Activated T-cell treated with anti-CD3 and anti-CD28 coated beads for 48 hours (primary cell): ENCODE measurements at regions not wholly inside any gene's neighbourhood (a gene's known extent, or its start where the extent isn't known, plus 50 kb on each side); places are given as distances from the start of the nearest gene placed in this dataset.
"Not testable (repeated sequence)": the region's sequence is repeated elsewhere in the genome, so short reads cannot be mapped to it uniquely, and the experiment has no call there.

ENCODE experiments used
- DNase-seq: peaks from one replicate; pipeline ENCODE4 v3.0.0-alpha.2; 2020; ENCODE audit warnings: low read depth

GRCh38 chr2:208929894-208930427 is 493.9 kb upstream of the MAP2 start:
- DNase-seq = no peak

DNA sequence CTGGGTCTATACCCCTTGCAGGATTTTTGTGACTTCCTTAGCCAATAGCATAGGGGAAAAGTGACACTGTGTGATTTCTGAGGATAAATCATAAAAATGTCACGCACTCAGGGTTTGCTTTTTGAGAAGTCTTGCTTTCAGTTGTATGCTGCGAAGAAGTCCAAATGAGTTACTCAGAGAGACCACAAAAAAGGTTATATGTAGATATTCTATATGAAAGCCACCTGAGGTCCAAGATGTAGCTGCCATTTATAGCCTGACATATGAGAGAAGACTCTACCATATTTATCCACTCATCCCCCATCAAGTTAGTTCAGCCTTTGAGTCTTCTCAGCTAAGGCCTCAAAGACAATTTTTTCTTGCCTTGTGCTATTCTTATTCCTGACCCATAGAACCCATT is 488.3 kb upstream of the MAP2 start:
- DNase-seq = no peak

GRCh38 chr2:208937521-208937920 is 486.3 kb upstream of the MAP2 start:
- no peak for DNase-seq

GRCh38 chr2:208939852-208940251 is 484.0 kb upstream of the MAP2 start:
- no peak for DNase-seq

DNA sequence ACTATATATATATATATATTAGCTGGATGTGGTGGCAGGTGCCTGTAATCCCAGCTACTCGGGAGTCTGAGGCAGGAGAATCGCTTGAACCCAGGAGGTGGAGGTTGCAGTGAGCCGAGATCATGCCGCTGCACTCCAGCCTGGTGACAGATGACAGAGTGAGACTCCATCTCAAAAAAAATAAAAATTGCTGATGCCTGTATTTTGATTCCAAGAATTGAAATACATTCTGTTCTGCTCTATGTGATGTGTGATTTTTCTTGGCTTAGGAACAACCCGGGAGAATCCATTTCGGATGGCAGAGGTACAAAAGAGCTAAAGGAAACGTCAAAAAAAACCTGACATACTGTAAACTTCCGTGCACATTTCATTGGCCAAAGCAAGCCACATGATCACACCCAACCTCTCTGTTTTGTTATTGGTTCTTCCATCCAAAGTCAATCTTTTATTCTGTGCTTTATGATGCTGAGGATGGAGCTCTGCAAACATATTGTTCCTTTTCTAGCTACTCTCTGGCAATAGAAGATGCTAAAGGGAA is 478.1 kb upstream of the MAP2 start:
- DNase-seq = no peak

GRCh38 chr2:208948073-208948472 is 475.8 kb upstream of the MAP2 start:
- no peak for DNase-seq

DNA sequence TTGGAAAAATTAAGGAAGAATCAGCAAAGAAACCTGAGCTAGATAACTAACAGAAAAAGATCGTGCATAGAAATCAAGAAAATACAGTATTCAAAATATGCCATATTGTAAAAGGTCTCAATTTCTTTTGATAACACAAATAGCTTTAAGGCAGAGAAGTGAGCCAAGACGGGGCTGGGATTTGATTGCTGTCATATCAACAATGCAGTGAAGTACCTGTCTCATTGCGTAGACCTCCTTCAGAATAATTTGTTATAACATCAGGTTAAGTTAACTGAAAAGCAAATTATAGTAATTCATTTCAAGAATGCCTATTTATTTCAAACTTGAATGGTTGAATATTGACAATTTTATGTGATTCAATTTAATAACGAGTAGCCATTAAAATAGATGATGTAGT is 453.8 kb upstream of the MAP2 start:
- no peak for DNase-seq

DNA sequence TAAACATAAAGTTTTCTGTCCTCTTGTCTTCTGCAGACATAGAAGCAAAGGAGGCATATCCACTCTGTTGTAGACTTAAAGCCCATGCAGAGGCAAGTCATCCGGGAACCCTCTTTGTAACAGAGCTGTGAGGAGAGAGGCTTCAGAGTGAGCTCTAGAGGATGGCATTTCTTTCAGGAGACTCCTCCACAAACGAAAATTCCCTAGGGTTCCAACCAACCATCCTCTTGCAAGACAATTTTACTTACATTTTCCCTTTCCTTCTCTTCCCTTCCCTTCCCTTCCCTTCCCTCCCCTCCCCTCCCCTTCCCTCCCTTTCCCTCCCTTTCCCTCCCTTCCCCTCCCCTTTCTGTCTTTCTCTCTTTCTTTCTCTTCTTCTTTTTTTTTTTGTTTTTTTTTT is 446.3 kb upstream of the MAP2 start:
- DNase-seq = no peak

GRCh38 chr2:208978946-208979345 is 444.9 kb upstream of the MAP2 start:
- no peak for DNase-seq

DNA sequence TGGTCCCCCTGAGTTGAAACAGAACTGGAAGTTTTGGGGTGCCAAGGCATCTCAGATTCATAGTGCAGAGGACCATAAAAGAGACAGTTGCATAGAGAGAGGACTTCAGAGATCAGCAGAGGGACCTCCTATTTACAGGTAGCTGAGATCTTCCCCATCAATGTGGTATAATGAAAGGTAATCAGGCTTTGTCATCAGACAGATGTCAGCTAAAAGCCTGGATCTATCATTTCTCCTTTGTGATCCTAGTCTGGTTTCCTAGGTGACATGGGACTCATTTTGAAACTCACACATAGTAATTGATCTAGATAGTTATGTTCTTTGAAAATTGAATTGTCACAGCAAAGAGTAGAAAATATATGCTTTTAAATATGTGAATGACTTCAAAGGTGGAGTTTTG is 443.5 kb upstream of the MAP2 start:
- no peak for DNase-seq

- DNase-seq = no peak
These were observed 441.0 kb upstream of the MAP2 start for GRCh38 chr2:208982831-208983230.

DNA sequence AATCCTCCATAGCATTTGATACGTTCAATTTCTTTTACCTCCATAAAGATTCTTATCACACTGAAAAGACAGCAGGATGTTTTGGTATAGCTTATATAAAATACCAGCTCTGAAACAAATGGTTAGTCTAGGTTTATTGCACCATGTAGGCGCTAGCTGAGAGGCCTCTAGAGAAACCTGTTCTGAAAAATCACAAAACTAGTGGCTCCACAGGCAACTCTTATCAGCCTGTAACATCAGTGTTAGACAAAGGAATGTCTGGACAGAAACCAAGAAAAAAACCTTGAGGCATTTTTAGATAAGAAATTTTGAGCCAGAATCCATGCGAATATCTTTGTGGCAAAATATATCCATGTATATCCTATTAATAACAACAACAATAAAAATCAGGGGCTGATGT is 440.4 kb upstream of the MAP2 start:
- DNase-seq = no peak

DNA sequence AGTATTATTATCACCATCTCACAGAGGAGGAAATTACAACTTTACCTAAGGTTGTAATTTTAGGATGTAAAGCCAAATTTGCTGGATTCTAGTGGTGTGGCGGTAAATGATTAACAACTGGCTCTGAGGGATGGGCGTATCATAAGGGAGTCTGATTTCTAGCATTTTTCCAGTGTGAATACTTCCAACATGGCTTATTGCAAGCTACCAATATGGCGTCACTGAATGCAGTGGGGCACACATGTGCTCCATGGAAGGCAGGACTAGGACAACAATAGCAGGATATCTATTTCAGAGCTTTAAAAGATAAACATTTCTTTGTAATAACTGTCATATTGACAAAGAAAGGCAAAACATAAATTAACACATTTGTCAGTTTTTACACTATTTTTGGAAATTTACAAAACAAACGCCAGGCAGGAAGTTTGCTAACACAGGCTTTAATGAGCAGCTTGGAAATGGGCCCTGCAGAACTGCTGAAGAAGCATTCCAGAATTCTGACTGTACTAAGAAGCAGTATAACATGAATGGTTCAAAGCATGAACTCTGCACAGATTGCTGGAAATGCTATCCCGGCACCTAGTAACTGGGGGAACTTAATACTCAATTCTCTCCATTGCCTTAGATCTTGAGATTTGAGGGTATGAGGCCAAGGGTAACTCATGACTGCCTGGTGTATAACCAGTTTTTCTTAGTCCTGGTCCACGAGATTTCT is 439.3 kb upstream of the MAP2 start:
- no peak for DNase-seq

GRCh38 chr2:208985644-208986043 is 438.2 kb upstream of the MAP2 start:
- no peak for DNase-seq

DNA sequence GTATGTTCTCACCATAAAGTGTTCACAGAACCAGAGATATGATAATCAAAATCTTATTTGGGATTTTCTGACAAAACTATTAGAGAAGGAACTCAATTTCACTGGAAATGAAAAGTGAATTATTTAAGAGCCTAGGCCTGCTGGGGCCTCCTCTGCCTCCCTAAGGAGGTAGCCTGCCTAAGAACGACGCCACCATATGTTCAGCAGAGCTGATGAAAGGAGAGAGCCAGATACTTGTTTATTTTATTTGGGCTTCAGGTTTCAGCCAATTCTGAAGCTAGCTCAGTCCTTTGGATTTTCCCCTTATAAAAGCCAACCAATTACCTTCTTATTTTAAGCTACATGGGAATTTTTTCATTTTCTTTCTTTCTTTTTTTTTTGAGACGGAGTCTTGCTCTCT is 433.1 kb upstream of the MAP2 start:
- DNase-seq = no peak

DNA sequence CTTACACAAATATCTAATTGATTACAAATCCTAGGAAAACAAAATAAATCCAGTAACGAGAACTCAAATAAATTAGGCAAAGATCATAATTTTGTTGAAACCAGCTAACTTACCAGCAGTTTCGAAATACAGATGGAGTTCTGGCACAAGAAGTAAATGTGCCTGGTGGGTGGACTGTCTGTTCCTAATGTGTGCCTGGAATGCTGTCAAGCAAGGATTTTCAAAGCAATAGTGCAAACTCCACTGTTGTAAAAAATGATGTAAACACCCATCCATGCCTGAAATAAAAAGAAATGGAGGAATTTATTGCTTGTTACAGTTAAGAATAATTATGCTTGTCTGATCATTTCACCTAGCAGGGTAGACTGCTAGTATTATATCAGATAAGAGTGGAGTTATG is 423.9 kb upstream of the MAP2 start:
- DNase-seq = no peak

DNA sequence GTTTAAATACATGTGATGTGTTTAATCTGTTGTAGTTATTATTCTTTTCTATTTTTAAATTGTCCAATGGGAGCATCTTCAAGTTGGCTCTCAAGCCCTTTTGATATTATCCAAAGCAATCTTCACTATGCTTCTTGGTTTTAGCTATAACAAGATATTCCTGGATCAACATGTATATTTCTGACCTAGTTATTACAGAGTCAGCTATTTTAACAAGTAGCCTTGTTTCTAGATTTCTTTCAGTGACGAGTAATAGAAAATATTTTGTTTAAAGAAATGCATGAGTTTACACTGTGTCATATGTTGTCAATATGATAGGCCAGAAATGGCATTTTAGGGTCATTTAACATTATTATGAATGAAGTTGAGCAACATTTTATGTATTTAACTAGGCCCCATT is 421.8 kb upstream of the MAP2 start:
- DNase-seq = no peak

DNA sequence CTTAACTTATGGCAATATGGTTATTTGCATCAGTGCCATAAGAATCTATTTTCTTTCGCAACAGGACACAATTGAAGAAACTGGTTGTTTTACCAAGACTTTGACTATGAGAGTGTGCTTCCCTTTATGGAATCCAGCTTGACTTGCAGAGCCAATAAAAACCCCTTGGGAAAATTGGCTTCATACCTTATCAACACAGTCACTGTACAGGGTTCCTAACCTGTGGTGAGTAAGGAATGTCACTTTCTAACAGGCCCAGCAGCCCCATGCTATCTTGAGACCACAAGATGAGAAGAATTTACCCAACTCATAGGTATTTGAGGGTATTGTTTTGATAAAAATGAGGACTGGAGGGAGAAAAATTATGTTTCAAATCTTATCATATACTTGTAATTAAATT is 418.5 kb upstream of the MAP2 start:
- DNase-seq = no peak

DNA sequence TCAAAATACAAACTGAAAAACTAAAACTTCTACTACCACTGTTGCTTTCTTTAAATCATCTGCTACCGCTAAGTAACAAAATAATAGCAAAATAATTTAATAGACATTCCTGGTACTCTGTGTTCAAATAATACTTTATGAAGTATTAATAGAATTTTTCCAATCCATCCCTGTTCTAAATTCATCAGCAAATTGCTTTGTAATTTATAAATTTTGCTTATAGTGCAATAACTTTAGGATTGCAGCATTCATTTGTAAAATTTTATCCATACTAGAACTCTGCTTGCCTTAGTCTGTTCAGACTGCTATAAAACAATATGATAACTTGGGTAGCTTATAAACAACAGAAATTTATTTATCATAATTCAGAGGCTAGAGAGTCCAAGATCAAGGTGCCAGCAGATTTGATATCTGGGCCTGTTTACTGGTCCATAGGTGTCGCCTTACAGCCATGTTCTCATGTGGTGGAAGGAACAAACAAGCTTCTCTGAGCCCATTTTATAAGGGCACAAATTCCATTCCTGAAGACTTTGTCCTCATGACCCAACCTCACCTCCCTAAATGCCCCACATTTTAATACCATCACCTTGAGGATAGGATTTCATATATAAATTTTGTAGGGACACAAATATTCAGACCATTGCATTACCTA is 415.1 kb upstream of the MAP2 start:
- no peak for DNase-seq

- not testable (repeated sequence) for DNase-seq
These were observed 405.2 kb upstream of the MAP2 start for GRCh38 chr2:209018633-209019032.

DNA sequence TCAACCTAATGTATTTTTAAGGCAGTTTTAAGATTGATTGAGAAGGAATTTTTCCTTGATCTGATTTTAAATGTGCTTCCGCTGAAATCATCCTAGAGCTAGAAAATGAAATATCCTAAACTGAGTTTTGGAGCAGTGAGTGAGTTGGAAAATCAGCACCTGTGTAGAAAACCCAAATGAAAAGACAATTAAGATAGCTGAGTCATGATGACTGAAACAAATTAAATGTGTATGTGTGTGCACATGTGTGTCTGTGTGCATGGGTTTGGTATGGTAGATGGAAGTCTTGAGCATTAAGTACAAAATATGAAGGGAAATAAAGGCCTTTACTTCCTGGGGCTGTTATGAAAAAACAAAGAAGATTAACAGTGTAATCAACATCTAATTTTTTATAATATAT is 394.6 kb upstream of the MAP2 start:
- DNase-seq = no peak

- DNase-seq = no peak
These were observed 379.5 kb upstream of the MAP2 start for GRCh38 chr2:209044307-209044706.

- DNase-seq = no peak
These were observed 377.7 kb upstream of the MAP2 start for GRCh38 chr2:209046163-209046562.

DNA sequence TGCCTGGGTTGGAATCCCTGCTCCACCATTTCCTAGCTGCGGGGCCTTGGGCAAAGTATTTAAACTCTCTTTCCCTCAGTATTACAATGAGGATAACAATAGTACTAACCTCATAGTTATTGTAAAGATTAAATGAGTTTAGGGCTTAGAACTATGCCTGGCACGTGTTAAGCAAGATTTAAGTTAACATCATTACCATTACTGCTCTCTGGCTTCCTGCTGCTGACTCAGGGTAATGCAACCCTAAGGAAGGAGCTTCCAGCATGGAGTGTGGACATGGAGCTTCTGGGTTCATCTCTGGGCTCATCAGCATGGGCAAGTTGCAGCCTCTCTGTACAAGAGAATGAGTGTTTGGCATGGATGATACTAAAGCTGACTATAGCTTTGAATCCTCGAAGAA is 374.2 kb upstream of the MAP2 start:
- no peak for DNase-seq
